NCI-H2171 (cell line): ENCODE measurements at regions not wholly inside any gene's neighbourhood (a gene's known extent, or its start where the extent isn't known, plus 50 kb on each side); places are given as distances from the start of the nearest gene placed in this dataset.
A peak's percentile ranks its signal among the peaks of the same experiment; 100 is the strongest.

ENCODE experiments used
- DNase-seq: peaks from one replicate; lab custom pipeline; 2025; lab: John Stamatoyannopoulos, UW

- no peak for DNase-seq
These were observed 52.5 kb upstream of the NEDD4L start for GRCh38 chr18:57991552-57991951.

DNA sequence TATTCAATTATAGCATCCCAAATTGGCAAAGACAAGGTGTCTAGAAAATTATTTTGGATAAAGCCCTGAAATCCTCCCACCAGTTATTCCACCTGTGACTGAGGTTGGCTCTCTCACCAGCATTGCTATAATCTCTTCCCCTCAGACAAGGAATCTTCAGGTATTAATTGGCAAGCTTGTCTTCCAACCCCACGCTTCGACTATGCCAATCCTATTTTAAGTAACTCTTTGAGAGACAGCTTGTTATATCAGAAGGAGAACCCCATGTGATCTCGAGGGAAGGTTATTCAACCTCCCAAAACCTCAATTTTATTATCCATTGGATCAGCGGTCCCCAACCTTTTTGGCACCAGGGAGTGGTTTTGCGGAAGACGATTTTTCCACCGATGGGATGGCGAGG, 54.5 kb upstream of the NEDD4L start:
- DNase-seq: no peak

DNA sequence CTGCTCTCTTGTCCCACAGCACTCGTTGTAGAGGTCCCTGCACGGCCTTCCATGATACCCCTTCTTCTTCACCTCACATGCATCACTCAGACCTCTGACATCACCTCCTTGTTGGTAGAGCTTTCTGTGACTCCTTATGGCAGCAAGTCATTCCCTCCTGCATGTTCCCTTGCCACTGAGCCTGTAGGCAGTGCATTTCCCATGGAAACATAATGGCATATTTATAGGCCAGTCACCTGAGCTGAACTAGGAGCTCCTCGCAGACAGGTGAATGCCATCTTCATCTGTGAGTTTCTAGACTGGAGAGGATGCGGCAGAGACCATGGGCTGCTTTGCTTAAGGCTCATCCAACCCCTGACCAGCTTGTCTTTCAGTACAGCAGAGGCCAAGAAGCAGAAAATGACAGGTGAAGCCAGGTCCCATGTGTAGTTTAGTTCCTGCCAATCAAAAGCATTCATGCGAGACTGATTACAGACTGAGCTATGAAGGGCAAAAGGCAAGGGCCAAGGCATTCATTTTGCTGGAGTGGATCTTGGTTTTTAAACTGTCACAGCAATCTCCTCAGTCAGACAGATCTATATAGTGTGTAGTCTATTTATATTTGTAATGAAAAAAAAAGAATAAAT, 59.4 kb upstream of the NEDD4L start:
- peak; percentile 21 for DNase-seq

- DNase-seq: no peak
These were observed 60.1 kb upstream of the NEDD4L start for GRCh38 chr18:57983965-57984364.

GRCh38 chr18:57983472-57983871, 60.6 kb upstream of the NEDD4L start:
- no peak for DNase-seq

DNA sequence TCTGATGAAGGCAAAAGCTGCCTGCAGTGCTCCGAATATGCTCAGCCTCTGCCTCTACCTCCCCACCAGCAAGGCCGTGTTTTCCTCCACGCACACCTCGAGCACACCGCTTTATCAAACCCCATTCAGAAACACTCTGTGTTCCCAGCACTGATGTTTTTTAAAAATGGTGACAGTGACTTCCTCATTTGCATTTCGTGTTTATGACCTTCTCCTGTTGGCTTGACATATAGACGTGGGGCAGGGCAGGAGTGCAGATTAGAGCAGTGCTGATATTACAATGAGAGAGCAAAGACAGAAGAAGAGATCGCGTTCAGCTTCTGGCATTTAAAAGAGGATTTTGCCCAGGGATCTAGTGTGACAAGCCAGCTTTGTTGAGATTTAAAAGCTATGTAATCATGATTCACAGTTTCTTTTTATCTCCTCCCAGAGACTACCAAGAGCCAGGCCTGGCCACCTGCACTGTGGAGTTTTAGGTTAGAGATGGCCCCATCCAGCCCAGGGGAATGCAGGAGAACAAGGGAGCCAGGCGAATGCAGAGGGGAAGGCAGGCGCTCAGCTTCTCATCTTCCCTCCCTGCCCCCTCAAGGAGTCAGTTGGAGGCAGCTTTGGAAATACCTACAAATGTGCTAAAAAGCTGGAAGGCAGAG, 61.5 kb upstream of the NEDD4L start:
- DNase-seq: no peak

DNA sequence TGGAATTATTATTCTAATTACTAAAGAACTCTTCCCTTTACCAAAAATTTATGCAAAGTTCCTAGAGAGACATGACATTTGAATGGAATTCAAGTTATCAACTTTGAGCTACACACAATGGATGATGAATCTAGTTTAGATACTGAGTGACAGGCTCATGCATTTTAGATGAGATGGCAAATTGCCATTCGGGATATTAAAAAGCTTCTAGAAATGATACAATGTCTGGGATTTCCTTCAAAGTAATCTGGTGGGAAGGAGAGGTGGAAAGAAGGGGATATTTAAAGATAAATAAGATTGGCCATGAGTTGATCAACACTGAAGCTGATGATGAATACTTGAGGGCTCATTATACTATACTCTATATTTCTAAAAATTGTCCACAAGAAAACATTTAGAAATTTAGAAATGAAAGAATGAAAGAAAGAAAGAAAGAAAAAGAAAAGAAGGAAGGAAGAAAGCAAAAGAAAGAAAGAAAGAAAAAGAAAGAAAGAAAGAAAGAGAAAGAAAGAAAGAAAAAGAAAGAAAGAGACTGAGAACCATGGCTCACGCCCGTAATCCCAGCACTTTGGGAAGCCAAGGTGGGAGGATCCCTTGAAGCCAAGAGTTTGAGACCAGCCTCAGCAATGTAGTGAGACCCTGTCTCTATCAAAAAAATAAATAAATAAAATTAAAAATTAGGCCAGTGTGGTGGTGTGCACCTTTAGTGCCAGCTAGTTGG, 62.6 kb upstream of the NEDD4L start:
- no peak for DNase-seq

DNA sequence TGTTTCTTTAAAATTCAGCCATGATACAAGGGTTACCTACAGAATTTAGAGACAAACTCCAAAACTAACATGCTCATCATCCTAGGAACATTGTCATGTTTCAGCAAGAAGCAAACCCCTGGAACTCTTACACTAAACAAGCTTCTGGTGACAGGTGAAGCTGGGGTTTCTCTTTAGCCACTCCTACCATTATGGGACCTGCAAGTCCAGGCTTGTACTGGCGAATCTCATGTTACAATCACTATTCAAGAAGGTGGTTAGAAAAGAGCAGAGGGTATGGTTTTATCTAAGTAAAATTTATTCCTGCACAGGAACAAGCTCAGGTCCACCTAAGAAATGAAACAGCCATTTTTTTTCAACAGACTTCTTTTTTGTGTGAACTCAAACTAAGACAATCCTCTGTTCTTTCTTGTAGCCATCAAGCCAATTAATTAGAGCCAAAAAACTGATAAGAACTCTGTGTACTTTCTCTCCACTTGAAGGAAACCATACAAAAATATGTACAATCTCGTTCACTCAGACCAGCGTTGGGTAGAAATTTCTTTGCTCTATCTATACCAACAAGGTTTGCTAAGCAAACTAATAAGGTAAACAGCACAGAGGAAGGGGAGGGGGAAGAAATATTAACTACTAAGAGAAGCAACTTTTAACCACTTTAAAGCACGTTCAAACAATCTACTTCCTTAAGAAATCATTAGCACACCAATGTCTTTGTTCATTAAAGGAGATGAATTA, 63.3 kb upstream of the NEDD4L start:
- peak; percentile 77 for DNase-seq

DNA sequence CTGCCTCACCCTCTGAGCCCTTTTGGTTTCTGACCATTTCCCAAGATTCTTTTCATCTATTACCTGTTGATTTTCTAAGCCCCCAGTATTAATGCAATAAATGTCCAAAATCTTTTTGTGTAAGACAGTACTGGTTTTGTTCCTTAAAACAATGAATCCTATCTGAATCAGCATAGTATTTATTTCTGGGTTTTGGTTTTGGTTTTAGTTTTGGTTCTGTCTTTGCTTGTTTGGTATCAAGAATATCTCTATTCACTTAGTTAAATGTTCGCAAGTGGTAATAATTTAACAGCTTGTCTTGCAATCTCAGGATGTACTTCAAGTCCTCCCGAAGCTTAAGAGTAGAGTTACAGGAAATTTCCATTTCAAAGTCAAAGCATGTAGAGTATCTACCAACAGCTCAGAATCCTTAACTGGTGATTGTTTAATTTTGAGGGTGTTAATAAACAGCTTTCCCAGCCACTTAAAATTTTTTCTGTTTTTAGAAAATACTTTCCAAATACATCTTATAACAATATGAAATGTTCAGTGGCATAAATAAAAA, 67.7 kb upstream of the NEDD4L start:
- DNase-seq: no peak

DNA sequence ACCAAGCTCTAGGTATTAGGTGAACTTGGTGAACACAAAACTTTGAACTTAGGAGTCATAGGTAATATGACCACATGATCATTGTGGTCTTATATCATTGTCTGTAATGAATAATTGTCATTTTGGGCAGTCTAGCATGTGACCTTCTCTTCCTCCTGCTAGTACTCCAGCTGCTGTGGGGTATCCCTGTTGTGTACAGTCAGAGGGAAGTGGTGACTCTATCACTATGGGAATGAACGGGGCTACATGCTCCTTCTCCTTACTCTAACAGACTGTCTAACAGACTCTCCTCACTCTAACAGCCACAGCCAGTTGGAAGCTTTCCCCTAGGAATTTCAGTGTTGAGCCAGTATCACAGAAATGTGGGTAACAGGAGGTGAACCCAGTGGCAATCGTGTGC, 68.2 kb upstream of the NEDD4L start:
- DNase-seq: no peak

DNA sequence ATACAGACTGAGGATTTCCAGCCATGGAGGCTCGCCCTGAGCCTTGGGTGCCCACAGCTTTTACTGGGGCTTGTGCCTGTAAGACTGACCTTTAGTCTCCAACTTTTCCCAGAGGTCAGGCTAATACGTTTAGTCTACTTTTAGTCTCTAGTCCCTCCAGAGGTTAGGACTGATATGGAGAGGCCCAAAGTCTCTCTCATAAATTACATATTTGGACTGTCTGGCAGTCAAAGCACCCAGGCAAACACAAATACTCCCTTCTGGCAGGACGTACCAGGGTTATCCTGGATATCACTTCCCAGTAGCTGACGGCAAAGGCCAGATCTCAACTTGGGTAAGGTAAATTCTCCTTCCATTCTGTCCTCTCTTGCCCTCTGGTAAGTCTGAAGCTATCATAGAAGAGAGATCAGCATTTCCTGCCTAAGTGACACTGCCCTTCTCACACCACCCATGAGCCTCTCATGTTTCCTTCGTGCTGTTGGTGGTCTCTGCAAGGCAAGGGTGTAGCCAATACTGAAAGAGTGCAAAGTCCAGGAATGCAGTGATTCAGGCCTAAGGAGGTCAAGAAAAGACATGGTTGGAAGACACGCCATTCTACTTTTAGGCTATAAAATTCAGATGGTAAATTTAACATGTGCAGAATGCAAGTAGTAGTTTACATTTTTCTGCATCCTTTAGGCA, 69.3 kb upstream of the NEDD4L start:
- no peak for DNase-seq

DNA sequence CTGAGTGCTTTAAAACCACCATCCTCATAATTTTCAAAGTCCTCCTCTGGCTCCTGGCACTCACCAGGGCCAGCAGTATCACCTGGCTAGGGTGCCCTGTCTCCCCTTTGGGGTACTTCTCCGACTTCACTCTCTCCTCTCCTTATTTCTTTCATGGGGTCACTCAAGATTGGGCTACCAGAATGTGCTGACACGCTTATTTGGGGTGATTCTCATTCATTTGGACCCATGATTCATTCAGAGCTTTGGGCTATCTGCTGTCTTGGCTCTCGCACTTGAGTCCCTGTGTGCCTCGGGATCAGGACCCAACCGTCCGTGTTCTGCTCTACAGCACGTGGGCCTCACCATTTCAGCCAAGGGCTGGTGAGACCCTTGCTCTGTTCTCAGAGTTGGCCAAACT, 70.1 kb upstream of the NEDD4L start:
- no peak for DNase-seq

DNA sequence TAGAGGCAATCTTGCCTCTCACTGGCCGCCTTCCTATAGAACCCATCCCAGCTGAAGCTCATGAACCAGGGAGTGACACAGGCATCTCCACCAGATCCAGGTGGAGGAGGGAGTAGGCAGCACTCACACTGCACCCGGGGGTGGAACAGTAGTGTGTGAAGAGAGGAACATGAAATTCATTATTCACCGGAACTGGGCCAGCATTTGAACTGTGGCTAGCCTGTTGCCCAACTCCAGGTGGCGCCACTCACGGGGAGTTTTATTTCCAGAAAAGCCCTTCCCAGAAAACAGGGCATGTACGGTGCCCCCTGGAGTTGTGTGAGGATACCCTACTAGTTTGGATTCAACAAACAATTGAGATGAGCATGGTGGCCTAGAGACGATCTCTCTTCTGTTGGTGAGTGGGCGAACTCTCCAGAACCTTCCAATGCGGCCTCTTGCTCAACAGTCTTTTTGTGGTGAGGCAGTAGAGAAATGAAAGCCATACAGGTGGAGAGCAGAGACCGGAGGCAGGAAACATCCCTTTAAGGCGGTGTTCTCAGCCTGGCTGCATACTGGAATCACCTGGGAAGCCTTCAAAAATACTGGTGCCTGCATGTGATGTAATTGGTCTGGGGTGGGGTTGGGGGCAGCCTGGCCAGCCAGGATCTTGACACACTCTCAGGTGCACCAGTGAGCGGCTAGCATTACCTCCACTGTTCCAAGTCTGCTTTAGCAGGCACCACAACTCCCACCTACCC, 73.5 kb upstream of the NEDD4L start:
- DNase-seq: no peak

GRCh38 chr18:57969824-57970223, 74.2 kb upstream of the NEDD4L start:
- DNase-seq: no peak

DNA sequence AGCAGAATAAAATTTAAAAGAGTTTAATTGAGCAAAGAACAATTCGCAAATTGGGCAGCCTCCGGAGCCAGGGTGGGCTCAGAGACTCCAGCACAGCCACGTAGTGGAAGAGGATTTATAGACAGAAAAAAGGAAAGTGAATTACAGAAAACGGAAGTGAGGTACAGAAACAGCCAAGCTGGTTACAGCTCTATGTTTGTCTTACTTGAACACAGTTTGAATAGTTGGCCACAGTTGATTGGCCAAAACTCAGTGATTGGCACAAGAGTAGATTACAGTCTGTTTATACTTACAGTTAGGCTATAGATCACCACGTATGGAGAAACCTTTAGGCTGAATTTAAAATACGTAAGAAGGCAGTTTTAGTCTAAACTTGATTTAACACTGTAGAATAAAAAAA, 78.8 kb upstream of the NEDD4L start:
- no peak for DNase-seq

GRCh38 chr18:57961876-57962505, 82.0 kb upstream of the NEDD4L start:
- DNase-seq: no peak

GRCh38 chr18:57961411-57961810, 82.6 kb upstream of the NEDD4L start:
- DNase-seq: no peak

- no peak for DNase-seq
These were observed 84.7 kb upstream of the NEDD4L start for GRCh38 chr18:57959278-57959677.

GRCh38 chr18:57957210-57957609, 86.8 kb upstream of the NEDD4L start:
- no peak for DNase-seq

GRCh38 chr18:57956491-57956890, 87.5 kb upstream of the NEDD4L start:
- no peak for DNase-seq

DNA sequence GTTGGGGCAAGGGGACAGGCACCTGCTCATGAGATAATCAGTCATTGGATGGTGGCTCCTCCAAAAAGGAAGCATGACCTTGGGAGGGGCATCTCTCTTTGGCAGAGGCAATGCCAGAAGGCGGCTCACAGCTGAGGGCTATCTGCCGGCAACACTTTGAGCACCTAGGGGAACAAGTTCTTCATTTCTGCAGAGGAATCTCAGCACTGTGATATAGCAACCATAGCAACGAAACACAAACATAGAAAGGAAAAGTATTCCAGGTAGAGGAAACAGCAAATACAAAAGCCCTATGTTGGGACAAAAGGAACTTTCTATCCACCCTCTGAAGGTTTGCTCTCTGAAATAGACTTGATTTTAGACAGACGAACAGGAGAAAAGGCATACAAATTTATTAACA, 89.1 kb upstream of the NEDD4L start:
- DNase-seq: no peak
